ENCODE measurements at regions not wholly inside any gene's neighbourhood (a gene's known extent, or its start where the extent isn't known, plus 50 kb on each side); places are given as distances from the start of the nearest gene placed in this dataset.

DNA sequence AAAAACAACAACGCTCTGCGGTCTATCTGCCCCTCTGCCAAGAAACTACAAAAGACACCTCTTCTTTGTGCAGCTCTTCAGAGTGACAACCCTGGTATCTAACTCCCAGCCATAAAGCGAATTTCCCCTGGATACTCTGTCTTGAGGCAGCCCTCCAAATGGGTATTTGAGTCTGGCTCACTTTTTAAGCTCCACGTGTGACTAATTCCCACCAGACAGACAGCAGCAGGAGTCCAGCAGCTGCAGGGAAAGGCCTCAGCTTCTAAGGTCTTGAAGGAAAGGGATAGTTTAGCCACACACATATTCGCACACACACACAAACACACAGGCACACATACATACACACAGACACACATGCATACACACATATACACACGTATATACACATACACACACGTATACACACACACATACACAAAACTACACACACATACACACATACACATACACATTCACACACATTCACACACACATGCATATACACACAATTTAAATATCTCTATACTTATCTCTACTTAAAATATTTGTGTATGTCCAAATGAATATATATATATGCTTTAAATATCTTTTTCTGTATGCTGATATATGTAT, 188.8 kb downstream of the TSHZ3 start:
- DNase-seq = no peak

DNA sequence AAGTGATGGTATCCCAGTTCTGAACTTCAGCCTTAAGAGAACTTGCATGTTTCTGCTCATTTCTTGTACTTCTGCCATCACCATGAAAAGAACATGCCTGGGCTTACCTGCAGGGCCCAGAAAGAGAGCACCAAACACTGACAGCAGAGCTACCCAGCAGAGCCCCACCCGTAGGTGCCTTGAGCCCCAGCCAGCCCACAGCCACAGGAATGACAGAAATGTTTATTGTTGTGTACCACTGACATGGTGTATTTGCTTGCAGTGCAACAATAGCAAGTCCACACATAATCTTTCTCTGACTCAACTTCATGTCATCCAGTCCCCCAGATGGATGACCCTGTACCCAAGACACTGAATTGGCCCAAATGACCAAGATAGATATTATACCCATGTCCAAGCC, 195.2 kb downstream of the TSHZ3 start:
- DNase-seq = no peak

DNA sequence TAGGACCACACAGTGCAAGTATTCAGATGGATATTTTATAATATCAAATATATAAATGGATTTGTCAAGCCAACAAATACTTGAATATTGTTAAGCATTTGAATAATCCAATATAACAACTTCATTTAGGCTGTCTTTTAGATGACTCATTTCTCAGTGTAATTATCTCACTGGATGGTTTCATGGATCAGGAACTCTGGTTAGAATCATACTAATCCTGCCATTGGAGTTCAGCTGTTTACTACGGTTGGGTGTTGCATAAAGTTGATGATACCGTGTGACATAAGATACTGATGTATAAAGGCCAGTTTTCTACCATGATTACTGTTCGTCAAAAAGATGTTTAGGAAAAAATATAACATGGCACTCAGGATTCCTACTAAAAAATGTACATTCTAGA, 196.3 kb downstream of the TSHZ3 start:
- no peak for DNase-seq

DNA sequence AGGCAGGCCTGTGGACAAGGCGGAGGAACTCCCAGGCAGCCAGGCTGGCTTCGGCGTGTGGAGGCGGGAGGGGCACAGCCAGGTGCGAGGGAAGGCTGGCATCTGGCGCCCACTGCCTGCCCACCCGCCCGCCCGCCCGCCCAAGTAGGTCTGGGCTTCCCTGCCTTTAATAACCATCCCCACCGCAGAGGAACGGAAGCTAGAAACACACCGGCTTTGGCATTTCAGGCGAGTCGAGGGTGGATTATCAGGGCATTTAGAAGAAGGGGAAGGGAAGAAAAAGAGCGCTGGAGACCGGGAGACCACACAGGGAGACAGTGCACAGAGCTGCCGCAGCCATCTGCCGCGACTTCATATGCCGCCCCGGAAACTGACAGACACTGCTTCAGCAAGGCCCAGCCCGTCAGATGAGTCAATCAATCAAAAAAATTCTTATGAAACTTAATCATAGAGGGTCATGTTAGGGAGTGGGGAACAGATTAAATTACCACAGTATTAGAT, 199.7 kb downstream of the TSHZ3 start:
- no peak for DNase-seq

DNA sequence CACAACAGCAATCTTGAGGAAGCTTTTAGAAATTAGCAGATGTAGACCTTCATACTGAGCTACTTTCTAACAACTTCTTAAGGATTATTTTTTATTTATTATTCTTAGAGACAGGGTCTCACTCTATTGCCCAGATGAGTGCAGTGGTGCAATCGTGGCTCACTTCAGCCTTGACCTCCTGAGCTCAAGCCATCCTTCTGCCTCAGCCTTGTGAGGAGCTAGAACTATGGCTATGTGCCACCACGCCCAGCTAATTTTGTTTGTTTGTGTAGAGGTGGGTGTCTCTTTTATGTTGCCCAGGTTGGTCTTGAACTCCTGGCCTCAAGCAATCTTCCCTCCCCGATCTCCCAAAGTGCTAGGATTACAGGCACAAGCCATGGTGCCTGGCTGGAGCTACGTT, 200.6 kb downstream of the TSHZ3 start:
- no peak for DNase-seq

DNA sequence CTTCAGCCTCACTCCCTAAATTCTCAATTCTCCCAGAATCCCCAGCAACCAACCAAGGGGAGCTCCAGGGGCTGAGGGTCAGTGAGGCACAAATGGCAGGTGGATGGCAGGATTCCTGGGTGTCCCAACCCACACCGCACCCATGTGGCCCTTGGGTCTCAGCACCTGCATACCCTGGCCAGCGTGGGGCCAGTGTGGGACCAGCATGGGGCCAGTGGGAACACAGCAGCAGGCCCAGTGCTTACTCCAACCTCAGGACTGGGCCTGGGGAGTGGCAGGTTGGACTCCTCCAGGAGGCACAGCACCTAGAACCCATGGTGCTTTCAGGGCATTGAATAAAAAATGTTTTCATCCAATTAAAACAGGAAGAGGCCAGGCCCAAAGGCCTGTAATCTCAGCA, 202.0 kb downstream of the TSHZ3 start:
- DNase-seq = no peak

DNA sequence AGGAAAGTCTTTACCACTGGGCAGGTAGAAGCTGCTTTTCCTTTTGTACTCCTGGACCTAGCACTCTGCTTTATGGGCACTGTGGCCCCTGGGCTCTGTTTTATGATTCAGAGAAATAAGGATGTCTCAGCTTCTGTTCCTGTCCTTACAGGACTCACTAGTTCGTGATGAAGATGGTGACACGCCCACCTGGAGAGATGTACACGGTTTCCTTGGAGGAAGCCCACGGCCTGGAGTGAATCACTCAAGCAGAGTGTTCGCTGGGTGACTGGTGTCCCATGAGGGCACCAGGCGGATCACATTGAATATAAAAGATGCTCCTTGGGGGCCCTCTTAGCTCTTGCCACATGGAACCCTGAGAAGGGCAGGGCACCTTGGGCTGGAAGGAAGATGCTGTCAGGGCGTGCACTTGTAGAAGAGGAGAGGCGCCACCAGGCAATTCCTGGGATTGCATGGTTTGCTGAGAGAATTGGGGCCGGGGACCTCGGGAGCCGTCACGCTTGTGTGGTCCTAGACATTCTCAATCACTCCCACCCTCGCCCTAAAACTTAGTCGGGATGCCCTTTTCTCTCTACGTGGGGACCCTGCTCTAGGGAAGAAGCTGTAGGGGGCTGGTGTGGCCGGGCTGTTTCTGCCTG, 202.6 kb downstream of the TSHZ3 start:
- no peak for DNase-seq

DNA sequence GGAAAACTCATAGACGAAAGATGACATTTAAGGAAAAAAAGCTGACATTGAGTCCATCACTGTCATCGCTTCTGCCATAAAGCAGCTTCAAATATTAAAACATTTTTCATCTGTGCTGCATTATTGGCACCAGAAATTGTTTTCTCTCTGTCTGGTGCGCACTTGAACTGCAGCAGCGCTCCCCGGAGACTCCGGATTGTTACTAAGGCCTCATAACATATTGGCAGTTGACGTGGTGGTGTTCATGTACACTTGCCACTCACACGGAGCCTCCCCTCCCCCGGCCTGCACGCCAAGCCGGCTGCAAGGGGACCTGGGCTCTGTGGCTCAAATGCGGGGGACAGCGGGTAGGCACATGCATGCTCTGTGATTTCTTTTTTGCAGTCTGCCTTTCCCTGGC, 203.2 kb downstream of the TSHZ3 start:
- DNase-seq = no peak

DNA sequence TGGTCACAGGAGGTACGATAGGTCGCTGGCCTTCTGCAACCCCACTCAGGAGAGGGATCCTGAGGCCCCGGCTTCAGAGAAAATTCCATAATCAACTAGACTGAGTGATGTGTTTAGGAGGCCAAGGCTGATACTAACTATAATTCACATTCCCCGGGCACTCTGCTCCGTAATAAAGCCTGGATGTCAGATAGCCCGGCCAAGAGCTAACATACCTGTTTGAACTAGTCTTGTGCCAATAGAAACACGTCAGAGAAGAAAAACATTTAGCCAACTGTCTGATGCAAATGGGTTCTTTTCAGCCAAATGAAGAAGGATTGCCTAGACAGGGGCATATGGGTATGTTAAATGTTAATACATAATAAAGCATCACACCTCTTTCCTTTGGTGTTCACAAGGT, 204.2 kb downstream of the TSHZ3 start:
- no peak for DNase-seq

DNA sequence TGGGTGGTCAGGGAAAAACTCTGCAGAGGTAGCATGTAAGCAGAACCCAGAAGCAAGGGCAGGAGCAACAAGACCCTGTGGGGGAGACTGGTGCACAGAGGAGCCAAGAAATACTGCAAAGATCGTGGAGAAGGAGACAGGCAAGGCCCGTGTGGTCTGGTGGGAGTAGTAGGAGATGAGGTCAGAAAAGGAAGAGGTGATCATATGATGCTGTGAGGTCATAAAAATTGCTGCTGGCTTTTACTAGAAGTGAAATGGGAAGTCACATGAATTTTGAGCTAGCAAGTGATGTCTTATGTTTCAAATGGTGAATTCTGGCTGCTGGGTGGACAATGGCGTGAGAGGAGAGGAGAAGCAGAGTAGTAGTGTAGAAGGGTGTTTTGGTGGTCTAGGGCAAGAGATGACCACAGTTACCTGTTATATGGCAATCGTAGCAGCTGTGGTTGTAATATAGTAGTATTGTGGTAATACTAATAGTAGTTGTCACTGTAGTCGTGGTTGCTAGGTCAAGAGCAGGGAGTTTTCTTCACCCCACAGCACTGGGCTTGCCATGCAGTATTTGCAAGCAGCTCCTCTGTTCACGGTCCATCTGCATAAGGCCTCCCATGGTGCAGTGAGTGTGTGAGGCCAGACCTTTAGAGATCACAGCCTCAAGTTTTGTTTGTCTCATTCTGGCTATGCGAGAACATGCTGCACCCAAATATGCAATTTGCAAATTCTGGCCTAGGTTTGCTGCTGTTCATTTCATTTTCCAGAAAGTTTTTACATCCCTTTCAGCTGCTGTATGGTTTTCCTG, 205.0 kb downstream of the TSHZ3 start:
- no peak for DNase-seq

DNA sequence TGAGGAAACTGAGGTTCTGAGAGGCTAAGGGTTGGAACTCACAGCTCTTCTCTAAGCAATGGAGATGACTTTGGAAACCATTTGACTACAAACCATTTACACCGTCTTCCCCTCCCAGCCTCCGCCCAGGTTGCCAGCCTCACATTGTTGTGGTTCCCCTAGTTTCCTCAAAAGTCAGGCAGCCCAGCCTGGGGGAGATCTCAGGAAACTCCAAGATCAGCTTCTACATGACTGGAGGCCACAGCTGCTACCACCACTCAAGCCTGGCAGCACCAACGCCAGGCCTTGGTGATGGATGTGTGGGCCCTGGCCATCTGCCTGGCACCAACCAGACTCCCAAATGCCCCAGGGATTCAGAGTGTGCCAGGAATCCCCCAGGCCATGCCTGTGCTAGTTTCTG, 207.9 kb downstream of the TSHZ3 start:
- no peak for DNase-seq

DNA sequence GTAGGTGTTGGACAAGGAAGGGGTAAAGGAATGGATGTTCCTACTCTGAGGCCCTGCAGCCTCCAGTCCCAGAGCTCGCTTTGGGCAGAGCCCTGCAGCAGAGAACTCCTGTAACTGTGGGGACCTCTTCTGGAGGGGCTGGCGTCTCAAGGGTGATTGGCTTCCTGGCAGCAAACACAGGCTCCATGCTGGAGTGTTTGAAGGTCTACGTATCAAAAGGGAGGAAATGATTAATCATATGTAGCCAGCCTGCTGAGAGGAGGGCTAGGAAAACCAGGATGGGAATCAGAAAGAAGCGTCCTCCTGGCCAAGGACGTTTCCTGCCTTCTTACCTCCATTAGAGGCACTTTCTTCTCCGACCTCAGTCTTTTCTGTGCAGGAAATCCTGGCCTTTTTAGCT, 208.5 kb downstream of the TSHZ3 start:
- DNase-seq = no peak

DNA sequence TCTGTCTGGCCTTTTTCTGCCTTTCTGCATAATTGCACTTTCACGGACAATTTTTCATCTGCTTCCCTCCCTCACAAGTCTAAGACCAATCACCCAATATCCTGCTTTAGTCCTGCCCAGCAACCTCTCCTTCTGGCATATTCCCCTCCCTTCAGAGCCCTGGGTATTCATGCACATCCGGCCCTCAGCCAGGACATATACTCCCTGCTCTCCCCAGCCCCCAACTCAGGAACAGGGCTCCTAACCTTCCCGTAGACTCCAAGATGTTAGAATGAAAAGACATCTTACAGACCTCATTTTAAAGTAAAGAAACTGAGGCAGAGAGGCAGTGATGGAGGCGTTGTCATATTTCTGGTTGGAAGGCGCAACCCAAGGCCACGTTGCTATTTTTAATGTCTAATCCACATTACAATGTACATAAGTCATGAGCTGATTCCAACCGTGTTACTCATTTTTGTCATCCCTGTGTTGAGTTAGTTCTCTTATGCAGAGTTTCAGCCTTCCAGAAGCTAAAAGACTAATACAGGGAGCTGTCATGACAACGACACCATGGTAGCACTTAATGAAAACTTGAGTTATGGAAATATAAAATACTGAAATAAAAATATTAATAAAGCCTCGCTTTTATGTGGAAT, 209.2 kb downstream of the TSHZ3 start:
- DNase-seq = no peak

DNA sequence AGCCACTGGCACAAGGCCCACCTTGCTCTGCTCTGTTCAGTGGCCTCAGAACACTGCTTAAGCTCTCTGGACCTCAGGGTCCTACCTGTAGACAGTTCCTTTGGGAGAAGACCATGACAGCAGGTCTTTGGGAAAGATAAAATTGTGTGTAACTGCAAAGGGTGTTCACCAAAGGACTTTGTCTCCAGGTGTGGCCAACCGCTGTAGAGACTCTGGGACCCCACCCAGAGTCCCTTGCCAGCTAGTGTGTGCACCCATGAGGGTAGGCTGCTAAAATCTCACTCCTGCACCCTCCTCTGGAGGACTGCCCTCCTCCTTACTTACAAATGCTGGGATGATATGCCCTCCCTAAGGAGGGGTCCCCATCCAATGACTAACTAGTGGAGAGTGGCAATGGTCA, 211.2 kb downstream of the TSHZ3 start:
- DNase-seq = no peak

DNA sequence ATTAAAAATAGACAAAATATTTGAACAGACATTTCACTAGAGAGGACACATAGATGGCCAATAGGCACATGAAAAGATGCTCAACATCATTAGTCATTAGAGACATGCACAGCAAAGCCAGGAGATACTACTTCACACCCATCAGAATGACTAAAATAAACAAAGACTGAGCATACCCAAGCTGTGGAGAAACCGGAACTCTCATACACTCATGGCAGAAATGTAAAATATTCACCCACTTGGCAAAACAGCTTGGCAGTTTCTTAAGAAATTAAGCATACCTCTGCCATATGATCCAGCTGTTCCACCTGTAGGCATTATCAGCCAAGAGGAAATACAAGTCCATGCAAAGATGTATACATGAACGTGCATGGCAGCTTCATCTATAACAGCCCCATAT, 213.4 kb downstream of the TSHZ3 start:
- no peak for DNase-seq

DNA sequence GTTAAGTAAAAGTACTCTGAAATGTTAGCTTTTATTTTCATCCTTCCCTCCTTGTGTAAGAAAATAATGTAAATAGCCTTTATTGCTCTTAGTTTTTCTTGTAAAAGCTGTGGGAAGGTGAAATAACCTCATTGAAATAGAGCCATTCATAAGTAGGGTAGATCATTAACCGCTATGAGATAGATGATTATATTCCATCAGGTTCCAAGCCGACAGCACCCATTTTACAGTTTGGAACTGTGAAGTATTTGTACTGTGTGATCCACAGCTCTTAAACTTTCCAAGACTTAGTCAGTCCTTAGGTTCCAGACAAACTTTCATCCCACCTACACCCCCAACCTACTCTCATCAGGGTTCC, 216.5 kb downstream of the TSHZ3 start:
- no peak for DNase-seq

DNA sequence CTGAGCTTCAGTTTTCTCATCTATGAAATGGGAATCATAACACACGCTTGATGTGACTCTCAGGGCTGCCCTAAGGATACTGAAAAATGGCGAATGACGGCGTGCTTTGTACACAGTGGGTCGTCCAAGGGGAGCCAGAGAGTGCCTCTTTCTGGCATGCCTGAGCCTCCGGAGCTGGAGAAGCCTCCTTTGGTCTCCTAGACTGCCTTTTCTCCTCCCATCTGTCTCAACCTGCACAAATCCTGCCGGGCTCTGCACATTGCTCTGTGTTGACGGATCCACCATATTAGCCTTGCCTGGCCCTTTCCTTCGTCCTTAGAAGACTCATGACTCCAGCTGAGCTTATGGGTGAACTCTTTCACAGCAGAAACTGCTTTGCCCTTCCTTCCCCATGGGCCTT, 220.9 kb downstream of the TSHZ3 start:
- DNase-seq = no peak

DNA sequence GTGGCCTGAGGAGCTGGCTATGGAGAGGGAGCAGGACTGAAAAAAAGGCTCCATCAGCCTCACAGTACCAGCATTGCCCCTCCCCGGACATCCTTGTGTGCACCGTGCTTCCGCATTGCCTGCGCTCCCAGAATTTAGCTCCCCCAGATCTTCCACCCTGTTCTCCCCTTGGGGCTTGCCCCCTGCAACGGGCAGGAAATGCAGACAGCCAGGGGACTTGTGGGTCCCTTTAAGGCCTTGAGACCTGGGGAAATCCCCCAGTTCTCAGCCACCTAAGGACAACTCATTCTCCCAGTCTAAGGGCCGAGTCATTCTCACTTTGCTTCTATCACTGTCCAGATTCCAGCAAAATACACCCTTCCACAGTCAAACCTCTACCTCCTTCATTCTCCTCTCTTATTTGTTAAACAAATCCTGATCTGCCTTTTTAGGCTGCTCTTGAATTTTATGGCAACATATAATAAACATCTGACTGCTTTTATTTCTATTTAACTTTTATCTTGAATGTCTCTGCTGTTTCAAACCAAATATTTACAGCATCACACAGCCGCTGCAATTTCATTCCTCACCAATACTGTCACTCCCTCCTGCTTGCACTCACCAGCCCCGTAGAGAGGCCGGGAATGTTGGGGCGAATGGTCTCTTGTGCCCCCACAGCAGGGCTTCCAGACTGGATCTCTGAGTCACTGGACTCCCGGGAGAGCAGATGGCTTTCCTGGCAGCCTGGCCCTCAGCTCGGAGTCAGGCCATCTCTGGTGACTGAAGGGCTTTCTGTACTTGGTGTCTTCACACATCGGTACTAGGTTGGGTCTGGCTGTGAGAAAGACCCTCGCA, 221.9 kb downstream of the TSHZ3 start:
- no peak for DNase-seq

DNA sequence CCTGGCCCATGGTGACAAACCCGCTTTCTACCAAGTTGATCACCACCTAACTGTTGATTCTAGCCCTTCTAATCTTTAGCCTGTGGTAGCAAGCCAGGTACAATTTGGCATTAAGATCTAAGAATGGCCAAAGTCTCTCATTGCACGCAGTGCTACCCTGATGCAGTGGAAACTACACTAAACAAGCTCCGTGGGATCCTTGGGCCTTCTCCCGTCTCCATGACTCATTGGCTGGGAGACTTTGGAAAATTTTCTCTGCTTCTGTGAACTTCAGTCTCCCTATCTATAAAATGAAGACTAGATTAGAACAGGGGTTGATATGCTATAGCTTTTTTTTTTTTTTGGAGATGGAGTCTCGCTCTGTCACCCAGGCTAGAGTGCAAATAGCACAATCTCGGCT, 223.0 kb downstream of the TSHZ3 start:
- no peak for DNase-seq

DNA sequence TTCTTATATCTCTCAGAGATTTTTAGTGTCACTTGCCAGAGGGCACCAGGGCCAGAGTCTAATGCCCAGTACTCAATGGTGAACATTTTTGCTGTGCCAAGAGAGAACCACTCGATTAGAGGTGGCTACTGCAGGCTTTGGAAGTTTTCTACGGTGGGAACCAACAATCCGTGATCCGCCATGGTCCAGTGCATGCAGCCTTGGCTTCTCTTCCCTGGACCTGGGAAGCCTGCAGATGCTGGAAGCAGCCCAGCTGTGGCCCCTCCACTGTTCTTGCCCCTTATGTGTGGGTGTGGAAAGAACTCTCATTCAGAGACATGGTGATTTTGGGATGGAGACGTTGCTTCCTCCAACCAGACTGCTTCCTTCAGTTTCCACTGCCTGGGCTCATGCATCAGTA, 224.2 kb downstream of the TSHZ3 start:
- DNase-seq = no peak

DNA sequence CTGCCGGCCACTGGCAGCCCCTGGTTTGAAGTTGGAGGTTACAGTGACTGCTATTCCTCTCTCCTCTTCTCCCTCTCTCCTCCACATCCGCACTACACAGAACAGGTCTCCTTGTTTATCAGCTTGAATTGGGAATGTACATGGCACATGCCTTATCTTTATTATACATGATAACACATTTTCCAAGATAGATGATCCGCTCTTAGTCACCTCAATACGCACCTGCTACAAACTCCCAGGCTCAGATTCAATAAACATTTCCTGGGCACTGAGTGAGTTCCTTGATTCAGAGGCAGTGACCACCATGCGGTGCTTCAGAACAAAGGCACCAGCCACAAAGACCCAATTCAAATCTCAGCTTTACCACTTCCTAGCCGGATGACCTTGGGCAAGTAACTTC, 227.7 kb downstream of the TSHZ3 start:
- no peak for DNase-seq

DNA sequence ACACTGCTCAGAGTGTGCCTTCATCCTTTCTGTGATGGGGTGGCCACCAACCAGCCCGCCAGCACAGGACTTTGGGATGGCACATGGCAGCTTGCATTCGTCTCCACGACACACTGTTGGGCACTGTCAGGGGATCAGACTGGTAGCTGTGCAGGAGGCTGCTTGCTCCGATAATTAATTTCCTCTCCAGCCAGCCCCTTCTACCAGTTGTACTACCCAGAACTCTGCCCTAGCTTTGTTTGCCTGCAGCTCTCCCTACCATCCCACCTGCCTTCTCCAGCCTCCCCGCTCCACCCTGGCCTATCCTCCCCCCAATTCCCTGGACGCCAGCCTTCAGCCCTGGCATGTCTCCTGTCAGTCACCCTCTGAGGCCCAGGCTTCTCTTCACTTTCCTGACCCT, 228.3 kb downstream of the TSHZ3 start:
- DNase-seq = no peak
